HEK293T (cell line): ENCODE measurements at regions not wholly inside any gene's neighbourhood (a gene's known extent, or its start where the extent isn't known, plus 50 kb on each side); places are given as distances from the start of the nearest gene placed in this dataset.

Experiments
- FOXA1 ChIP-seq: fragments of 450-650 bp; IDR thresholded peaks from 2 replicates; pipeline ENCODE4 v1.6.1; 2016; ENCODE audit warnings: mild to moderate bottlenecking
- FOXK2 ChIP-seq: fragments of 450-650 bp; IDR thresholded peaks from 2 replicates; pipeline ENCODE4 v1.6.1; 2016; ENCODE audit warnings: mild to moderate bottlenecking
- FOXM1 ChIP-seq: fragments of 450-650 bp; IDR thresholded peaks from 2 replicates; pipeline ENCODE4 v1.6.1; 2017; ENCODE audit warnings: mild to moderate bottlenecking, borderline replicate concordance
- HDGF ChIP-seq: fragments of 450-650 bp; IDR thresholded peaks from 2 replicates; pipeline ENCODE4 v1.6.1; 2017; ENCODE audit warnings: antibody characterized with exemption, borderline replicate concordance
- L3MBTL2 ChIP-seq: fragments of 450-650 bp; conservative IDR thresholded peaks from 2 replicates; pipeline ENCODE4 v1.6.1; 2016; ENCODE audit warnings: mild to moderate bottlenecking
- NFRKB ChIP-seq: fragments of 450-650 bp; IDR thresholded peaks from 2 replicates; pipeline ENCODE4 v1.6.1; 2016; ENCODE audit warnings: mild to moderate bottlenecking, moderate library complexity
- PKNOX1 ChIP-seq: fragments of 450-650 bp; IDR thresholded peaks from 2 replicates; pipeline ENCODE4 v1.6.1; 2016
- SP1 ChIP-seq: fragments of 450-650 bp; IDR thresholded peaks from 2 replicates; pipeline ENCODE4 v1.6.1; 2017
- SUZ12 ChIP-seq: fragments of 450-650 bp; IDR thresholded peaks from 2 replicates; pipeline ENCODE4 v1.6.1; 2016; ENCODE audit warnings: mild to moderate bottlenecking
- TARDBP ChIP-seq: fragments of 450-650 bp; IDR thresholded peaks from 2 replicates; pipeline ENCODE4 v1.6.1; 2016
- ZNF384 ChIP-seq: fragments of 450-650 bp; IDR thresholded peaks from 2 replicates; pipeline ENCODE4 v1.6.1; 2016

- TF ChIP-seq TARDBP (no peak), SUZ12 (no peak), FOXK2 (no peak), L3MBTL2 (no peak), ZNF384 (no peak), HDGF (no peak), FOXA1 (no peak), SP1 (no peak), FOXM1 (no peak), PKNOX1 (no peak), NFRKB (no peak)
Observed at GRCh38 chr10:28738200-28738599, 60.9 kb downstream of the BAMBI start.
